Heart left ventricle (tissue), 13 donors: ENCODE measurements at regions not wholly inside any gene's neighbourhood (a gene's known extent, or its start where the extent isn't known, plus 50 kb on each side); places are given as distances from the start of the nearest gene placed in this dataset.

Source experiments
- CTCF ChIP-seq, 12 donors: fragments of 200-600 bp; sonication (generic) in 4 of 12; IDR thresholded peaks; one replicate each; pipeline versions ENCODE4 v1.5.0 to v1.8.0; 2018 to 2022; ENCODE audit warnings: antibody characterized with exemption in 12 of 12, mild to moderate bottlenecking in 5 of 12
- POLR2A ChIP-seq, 2 donors: fragments of 450-650 bp; IDR thresholded peaks; one replicate each; pipeline ENCODE4 v1.6.1; 2017; ENCODE audit warnings: antibody characterized with exemption in 2 of 2, mild to moderate bottlenecking in 2 of 2, moderate library complexity in 2 of 2
- donor health status: ischemic (EF 13 %, LVEDD 7.1; RV severe dilation, severe dysfunction).
- donor health status: DM: no; HTN: yes; CAD: no.
- donor health status: DM: no; HTN: no; CAD: no.
- donor health status: ischemic (EF 25% LVEDD 6.9; RV normal size, moderate dysfunction).
- donor health status: ischemic (EF 25% LVEDD 5.7; RV mildly dilated, moderate dysfunction).
- donor health status: ischemic (EF 35%, LVEDD 5.7; RV mildly dilated, moderate dysfunction).
- donor health status: nonischemic (EF 11% LVEDD 7.7; RV severe dilation, severe dysfunction).
- donor health status: DM: yes; HTN: yes; CAD: no.
- donor health status: PGD.
- donor health status: ischemic (EF 29% LVEDD 5.4; RV normal size, mild dysfunction).
- donor health status: nonischemic (EF 23%, LVEDD 6.1; RV moderate dilation, normal function).

GRCh38 chrX:98407584-98407983 lies 1523.9 kb downstream of the RPA4 start:
- TF ChIP-seq POLR2A (IDR thresholded peaks at IDR 0.05) (no peak), CTCF (IDR thresholded peaks at IDR 0.05) (no peak)
